GM10266 (cell line): ENCODE measurements at regions not wholly inside any gene's neighbourhood (a gene's known extent, or its start where the extent isn't known, plus 50 kb on each side); places are given as distances from the start of the nearest gene placed in this dataset.

Experiments used
- DNase-seq: peaks from one replicate; pipeline ENCODE4 v3.0.0; 2012; ENCODE audit errors: extremely low spot score
- TF ChIP-seq, protein P1 (sequence below): IDR thresholded peaks from 2 replicates; pipeline ENCODE4 v1.5.1; 2012; ENCODE audit warnings: mild to moderate bottlenecking, low read depth; ENCODE audit not compliant: control insufficient read depth, insufficient read depth; ENCODE audit errors: missing control alignments

DNA sequence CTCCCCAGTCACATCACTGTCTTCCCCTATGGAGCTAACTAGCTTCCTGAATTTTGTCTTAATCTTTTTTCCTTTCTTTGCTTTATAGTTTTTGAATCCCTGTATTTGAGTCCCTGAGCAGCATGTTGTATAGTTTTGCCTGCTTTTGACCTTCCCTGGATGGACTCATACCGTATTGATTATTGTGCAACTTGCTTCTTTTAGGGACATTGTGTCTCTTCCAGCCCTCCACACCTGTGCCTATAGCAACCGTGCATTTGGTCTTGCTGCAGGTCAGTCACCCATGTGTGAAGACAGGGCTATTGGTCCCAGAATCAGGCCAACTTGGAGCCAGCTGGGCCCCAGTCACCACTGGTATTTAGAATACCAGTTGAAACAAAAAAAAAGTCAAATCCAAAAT, 158.9 kb upstream of the ADCY1 start:
- TF ChIP-seq, protein P1, sequence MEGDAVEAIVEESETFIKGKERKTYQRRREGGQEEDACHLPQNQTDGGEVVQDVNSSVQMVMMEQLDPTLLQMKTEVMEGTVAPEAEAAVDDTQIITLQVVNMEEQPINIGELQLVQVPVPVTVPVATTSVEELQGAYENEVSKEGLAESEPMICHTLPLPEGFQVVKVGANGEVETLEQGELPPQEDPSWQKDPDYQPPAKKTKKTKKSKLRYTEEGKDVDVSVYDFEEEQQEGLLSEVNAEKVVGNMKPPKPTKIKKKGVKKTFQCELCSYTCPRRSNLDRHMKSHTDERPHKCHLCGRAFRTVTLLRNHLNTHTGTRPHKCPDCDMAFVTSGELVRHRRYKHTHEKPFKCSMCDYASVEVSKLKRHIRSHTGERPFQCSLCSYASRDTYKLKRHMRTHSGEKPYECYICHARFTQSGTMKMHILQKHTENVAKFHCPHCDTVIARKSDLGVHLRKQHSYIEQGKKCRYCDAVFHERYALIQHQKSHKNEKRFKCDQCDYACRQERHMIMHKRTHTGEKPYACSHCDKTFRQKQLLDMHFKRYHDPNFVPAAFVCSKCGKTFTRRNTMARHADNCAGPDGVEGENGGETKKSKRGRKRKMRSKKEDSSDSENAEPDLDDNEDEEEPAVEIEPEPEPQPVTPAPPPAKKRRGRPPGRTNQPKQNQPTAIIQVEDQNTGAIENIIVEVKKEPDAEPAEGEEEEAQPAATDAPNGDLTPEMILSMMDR, result no peak
- no peak for DNase-seq

DNA sequence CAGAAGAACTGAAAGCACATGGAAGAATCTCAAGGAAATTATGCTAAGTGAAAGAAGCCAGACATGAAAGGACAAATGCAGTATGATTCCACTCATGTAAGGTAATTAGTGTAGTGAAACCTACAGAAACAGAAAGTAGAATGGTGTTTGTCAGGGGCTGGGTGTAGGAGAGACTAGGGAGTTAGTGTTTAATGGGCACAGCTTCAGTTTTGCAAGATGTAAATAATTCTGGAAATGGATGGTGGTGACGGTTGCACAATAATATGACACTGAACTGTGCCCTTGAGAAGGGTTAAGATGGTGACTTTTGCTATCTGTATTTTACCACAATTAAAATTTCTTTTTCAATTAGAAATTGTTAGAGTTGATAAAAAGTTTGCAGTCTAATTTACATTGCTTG, 157.3 kb upstream of the ADCY1 start:
- no peak for DNase-seq
- TF ChIP-seq, protein P1, result no peak

DNA sequence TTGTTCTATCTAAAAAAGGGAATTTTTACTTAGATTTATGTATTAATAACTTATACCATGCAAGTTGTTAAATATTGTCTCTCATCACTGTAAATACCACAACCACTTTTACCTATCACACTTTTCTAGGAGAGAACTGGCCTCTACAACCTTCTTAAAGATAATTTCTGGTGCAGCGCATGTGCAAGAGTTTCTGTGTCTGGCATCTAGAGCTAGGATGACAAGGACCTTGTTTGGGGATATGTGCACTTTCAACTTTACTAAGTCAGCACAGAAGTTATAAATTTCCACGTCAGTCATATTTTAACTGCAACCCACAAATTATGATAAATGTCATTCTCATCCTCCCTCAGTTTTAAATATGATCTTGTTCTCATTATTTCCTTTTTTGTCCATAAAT, 156.9 kb upstream of the ADCY1 start:
- no peak for DNase-seq
- TF ChIP-seq, protein P1, result no peak

DNA sequence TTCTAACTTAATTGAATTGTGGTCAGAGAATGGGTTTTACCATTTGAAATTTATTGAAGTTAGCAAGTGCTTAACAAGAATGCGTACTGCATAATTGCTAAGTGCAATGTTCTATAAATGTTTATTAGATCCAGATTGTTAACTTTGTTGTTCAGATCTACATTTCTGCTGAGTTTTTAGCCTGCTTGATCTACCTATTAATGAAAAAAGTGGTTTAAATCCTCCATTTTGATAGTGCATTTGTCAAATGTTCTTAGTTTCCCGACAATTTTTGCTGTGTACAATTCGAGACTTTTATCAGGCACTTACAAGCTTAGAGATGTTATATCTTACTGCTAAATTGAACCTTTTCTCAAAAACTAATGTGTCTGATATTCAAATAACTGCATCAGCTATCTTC, 156.4 kb upstream of the ADCY1 start:
- TF ChIP-seq, protein P1, result no peak
- no peak for DNase-seq

DNA sequence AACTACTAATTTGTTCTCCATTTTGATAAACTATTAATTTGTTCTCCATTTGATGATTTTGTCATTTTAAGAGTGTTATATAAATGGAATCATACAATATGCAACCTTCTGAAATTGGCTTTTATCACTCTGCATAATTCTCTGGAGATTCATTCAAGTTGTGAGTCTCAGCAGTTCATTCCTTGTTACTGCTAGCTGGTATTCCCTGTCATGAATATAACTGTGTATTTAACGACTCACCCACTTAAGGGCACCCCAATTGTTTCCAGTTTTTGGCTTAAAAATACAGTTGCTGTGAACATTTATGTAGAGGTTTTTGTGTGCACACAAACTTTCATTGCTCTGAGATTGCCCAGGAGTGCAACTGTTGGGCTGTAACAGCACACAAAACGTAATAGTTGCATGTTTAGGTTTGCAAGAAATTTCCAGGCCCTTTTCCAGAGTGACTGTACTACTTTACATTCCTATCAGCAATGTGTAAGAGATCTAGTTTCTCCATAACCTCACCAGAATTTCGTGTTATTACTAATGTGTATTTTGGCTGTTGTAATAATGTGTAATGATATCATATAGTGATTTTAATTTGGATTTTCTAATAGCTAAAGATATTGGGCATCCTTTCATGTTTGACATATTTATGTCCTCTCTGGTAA, 153.2 kb upstream of the ADCY1 start:
- no peak for DNase-seq
- TF ChIP-seq, protein P1, result no peak

DNA sequence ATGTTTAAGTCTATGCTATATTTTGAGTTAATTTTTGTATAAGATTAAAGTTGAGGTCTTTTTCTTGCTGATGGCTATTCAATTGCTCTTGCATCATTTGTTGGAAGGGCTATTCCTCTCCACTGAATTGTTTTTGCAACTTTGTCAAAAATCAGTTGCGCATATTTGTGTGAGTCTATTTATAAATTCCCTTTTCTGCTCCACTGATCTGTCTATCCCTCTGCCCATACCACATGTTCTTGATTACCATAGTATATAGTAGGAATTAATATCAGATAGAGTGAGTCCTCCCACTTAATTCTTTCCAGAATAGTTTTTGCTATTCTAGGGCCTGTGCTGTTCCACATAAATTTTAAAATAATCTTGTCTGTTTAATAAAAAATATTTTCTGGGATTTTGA, 152.4 kb upstream of the ADCY1 start:
- DNase-seq, result no peak
- TF ChIP-seq, protein P1, result no peak

DNA sequence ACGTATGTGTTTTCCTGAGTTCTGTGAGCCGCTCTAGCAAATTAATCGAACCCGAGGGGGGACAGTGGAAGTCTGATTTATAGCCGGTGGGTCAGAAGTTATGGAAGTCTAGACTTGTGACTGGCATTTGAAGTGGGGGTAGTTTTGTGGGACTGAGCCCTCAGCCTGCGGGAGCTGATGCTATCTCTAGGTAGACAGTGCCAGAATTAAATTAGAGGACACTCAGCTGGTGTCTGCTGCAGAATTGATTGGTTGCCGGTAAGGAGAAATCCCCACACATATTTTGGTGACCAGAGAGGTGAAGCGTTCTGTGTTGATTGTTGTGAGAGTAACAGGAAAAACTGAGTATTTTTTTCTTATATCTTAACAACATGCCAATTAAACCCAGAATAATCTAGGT, 143.8 kb upstream of the ADCY1 start:
- DNase-seq, result no peak

More for the DNA sequence above, 143.8 kb upstream of the ADCY1 start:
- TF ChIP-seq, protein P1, result no peak
